PC-9 (cell line): ENCODE measurements at regions not wholly inside any gene's neighbourhood (a gene's known extent, or its start where the extent isn't known, plus 50 kb on each side); places are given as distances from the start of the nearest gene placed in this dataset.
"Not testable (repeated sequence)": the region's sequence is repeated elsewhere in the genome, so short reads cannot be mapped to it uniquely, and the experiment has no call there.

ENCODE experiments used
- BruUV-seq: library from RNA; stranded (reverse); fragments of 400-500 nt; replicated peaks from 2 replicates; lab custom pipeline; 2021; lab: Mats Ljungman, UMichigan
- CTCF ChIA-PET: fragments of 300-600 bp; sonication (Branson Sonifier 250); formaldehyde crosslinking; loops from one replicate; lab custom pipeline; 2022; ENCODE audit warnings: antibody characterized with exemption; lab: Charles Lee
- POLR2A ChIA-PET: fragments of 300-600 bp; sonication (Branson Sonifier 250); formaldehyde crosslinking; loops from one replicate; lab custom pipeline; 2022; ENCODE audit warnings: antibody characterized with exemption; ENCODE audit not compliant: unreplicated experiment; lab: Charles Lee
- DNase-seq, 2 experiments: peaks; one replicate each; pipeline versions ENCODE4 v3.0.0 to v3.0.0-alpha.2; 2015 to 2022; ENCODE audit warnings: mixed read lengths in 1 of 2
- H2AFZ ChIP-seq: fragments of 200-600 bp; sonication (generic); 2 replicates; pipeline ENCODE4 v1.8.1; 2017; ENCODE audit warnings: antibody characterized with exemption
- H3F3A ChIP-seq: fragments of 200-600 bp; sonication (generic); 2 replicates; pipeline ENCODE4 v1.8.1; 2017; ENCODE audit warnings: antibody characterized with exemption, mild to moderate bottlenecking, low read depth; ENCODE audit not compliant: insufficient read depth
- H3K27ac ChIP-seq: fragments of 200-600 bp; sonication (generic); 2 replicates; pipeline ENCODE4 v1.6.1; 2016; ENCODE audit warnings: mixed run types
- H3K27me3 ChIP-seq: fragments of 200-600 bp; sonication (generic); 2 replicates; pipeline ENCODE4 v1.6.1; 2016; ENCODE audit warnings: low read depth, mixed run types; ENCODE audit not compliant: insufficient read depth
- H3K36me3 ChIP-seq: fragments of 200-600 bp; sonication (generic); 2 replicates; pipeline ENCODE4 v1.6.1; 2016; ENCODE audit warnings: low read depth, mixed run types
- H3K4me1 ChIP-seq: fragments of 200-600 bp; sonication (generic); replicated peaks from 2 replicates; pipeline ENCODE4 v1.6.1; 2016; ENCODE audit warnings: mixed run types; ENCODE audit not compliant: insufficient read depth
- H3K4me2 ChIP-seq: fragments of 200-600 bp; sonication (generic); 2 replicates; pipeline ENCODE4 v1.6.1; 2017; ENCODE audit warnings: mixed run types
- H3K4me3 ChIP-seq: fragments of 200-600 bp; sonication (generic); 2 replicates; pipeline ENCODE4 v1.6.1; 2016; ENCODE audit warnings: mixed run types
- H3K79me2 ChIP-seq: fragments of 200-600 bp; sonication (generic); 2 replicates; pipeline ENCODE4 v1.6.1; 2017; ENCODE audit warnings: low read depth, mixed run types
- H3K9me2 ChIP-seq: fragments of 200-600 bp; sonication (generic); 2 replicates; pipeline ENCODE4 v1.8.1; 2017; ENCODE audit warnings: mild to moderate bottlenecking; ENCODE audit not compliant: insufficient read depth
- H3K9me3 ChIP-seq: fragments of 200-600 bp; sonication (generic); 2 replicates; pipeline ENCODE4 v1.8.1; 2016; ENCODE audit warnings: low read depth; ENCODE audit not compliant: insufficient read depth
- H4K20me1 ChIP-seq: fragments of 200-600 bp; sonication (generic); 2 replicates; pipeline ENCODE4 v1.8.1; 2017; ENCODE audit not compliant: insufficient read depth
- EZH2 ChIP-seq: fragments of 200-600 bp; sonication (generic); IDR thresholded peaks from 2 replicates; pipeline ENCODE4 v1.8.0; 2017; ENCODE audit warnings: antibody characterized with exemption, low read depth
- intact Hi-C: fragments of 100-400 bp; cut with micrococcal nuclease; formaldehyde crosslinking; loops from one replicate; pipeline ENCODE4 v1.10.0; 2022; ENCODE audit not compliant: unreplicated experiment
- TF ChIP-seq, protein P1 (sequence below): fragments of 200-600 bp; sonication (generic); conservative IDR thresholded peaks from 2 replicates; pipeline ENCODE4 v1.6.1; 2017; ENCODE audit warnings: mixed run types, antibody characterized with exemption, mild to moderate bottlenecking, moderate library complexity

GRCh38 chr5:21398511-21398910, 1410.5 kb upstream of the CDH18 start:
- Histone ChIP-seq H3F3A (no peaks in the 10 kb centered on the region), H3K27ac (no peak overlapping the region), H4K20me1 (no peaks in the 10 kb centered on the region), H3K4me3 (no peak overlapping the region), H3K27me3 (no peaks in the 10 kb centered on the region), H3K4me2 (no peak overlapping the region), H3K4me1 (no peaks in the 10 kb centered on the region), H3K79me2 (no peaks in the 10 kb centered on the region), H2AFZ (no peak overlapping the region), H3K9me3 (no peaks in the 10 kb centered on the region), H3K36me3 (no peaks in the 10 kb centered on the region), H3K9me2 (no peaks in the 10 kb centered on the region)
- ChIA-PET CTCF (no interaction called here), POLR2A (no interaction called here)
- intact Hi-C loops = no loop called here
- DNase-seq = no peak
- no TSS peak for BruUV-seq
- TF ChIP-seq, protein P1, sequence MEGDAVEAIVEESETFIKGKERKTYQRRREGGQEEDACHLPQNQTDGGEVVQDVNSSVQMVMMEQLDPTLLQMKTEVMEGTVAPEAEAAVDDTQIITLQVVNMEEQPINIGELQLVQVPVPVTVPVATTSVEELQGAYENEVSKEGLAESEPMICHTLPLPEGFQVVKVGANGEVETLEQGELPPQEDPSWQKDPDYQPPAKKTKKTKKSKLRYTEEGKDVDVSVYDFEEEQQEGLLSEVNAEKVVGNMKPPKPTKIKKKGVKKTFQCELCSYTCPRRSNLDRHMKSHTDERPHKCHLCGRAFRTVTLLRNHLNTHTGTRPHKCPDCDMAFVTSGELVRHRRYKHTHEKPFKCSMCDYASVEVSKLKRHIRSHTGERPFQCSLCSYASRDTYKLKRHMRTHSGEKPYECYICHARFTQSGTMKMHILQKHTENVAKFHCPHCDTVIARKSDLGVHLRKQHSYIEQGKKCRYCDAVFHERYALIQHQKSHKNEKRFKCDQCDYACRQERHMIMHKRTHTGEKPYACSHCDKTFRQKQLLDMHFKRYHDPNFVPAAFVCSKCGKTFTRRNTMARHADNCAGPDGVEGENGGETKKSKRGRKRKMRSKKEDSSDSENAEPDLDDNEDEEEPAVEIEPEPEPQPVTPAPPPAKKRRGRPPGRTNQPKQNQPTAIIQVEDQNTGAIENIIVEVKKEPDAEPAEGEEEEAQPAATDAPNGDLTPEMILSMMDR = no peak
- TF ChIP-seq EZH2 = no peak

- no peaks in the 10 kb centered on the region for H3K36me3 ChIP-seq
- no peak overlapping the region for H3K4me3 ChIP-seq
- H2AFZ ChIP-seq = no peak overlapping the region
- ChIA-PET CTCF (no interaction called here), POLR2A (no interaction called here)
- intact Hi-C loops = no loop called here
- no peak overlapping the region for H3K27ac ChIP-seq
- no peaks in the 10 kb centered on the region for H3K9me3 ChIP-seq
- no peaks in the 10 kb centered on the region for H3K4me1 ChIP-seq
- no peaks in the 10 kb centered on the region for H3K27me3 ChIP-seq
- H3K4me2 ChIP-seq = no peak overlapping the region
- BruUV-seq = no TSS peak
- no peaks in the 10 kb centered on the region for H3K9me2 ChIP-seq
- no peaks in the 10 kb centered on the region for H4K20me1 ChIP-seq
- H3F3A ChIP-seq = no peaks in the 10 kb centered on the region
- no peak for TF ChIP-seq EZH2
- TF ChIP-seq, protein P1 = no peak
- H3K79me2 ChIP-seq = no peaks in the 10 kb centered on the region
- DNase-seq = no peak
Observed at GRCh38 chr5:21397693-21398092, 1409.7 kb upstream of the CDH18 start.

GRCh38 chr5:21391506-21391905, 1403.5 kb upstream of the CDH18 start:
- Histone ChIP-seq H3K36me3 (no peaks in the 10 kb centered on the region), H3K9me3 (no peaks in the 10 kb centered on the region), H3F3A (no peaks in the 10 kb centered on the region), H2AFZ (no peak overlapping the region), H3K4me1 (no peaks in the 10 kb centered on the region), H3K4me3 (no peak overlapping the region), H3K27ac (no peak overlapping the region), H3K9me2 (no peaks in the 10 kb centered on the region), H4K20me1 (no peaks in the 10 kb centered on the region), H3K4me2 (no peak overlapping the region), H3K27me3 (no peaks in the 10 kb centered on the region), H3K79me2 (no peaks in the 10 kb centered on the region)
- no peak for TF ChIP-seq EZH2
- TF ChIP-seq, protein P1 = peak; percentile 59
- POLR2A ChIA-PET = interaction anchor here (0.6 kb wide), 1 partner anchor 819 kb away, joined by 6 read pairs; no protein-coding TSS in a partner anchor
- CTCF ChIA-PET = interaction anchor here (1.0 to 1.4 kb wide), 2 partner anchors 411 to 419 kb away, joined by 3 to 13 read pairs; no protein-coding TSS in a partner anchor
- intact Hi-C loops = loop anchor here (1.0 kb wide), 1 partner anchor 419 kb away; no protein-coding TSS in a partner anchor
- no peak for DNase-seq
- no TSS peak for BruUV-seq

DNA sequence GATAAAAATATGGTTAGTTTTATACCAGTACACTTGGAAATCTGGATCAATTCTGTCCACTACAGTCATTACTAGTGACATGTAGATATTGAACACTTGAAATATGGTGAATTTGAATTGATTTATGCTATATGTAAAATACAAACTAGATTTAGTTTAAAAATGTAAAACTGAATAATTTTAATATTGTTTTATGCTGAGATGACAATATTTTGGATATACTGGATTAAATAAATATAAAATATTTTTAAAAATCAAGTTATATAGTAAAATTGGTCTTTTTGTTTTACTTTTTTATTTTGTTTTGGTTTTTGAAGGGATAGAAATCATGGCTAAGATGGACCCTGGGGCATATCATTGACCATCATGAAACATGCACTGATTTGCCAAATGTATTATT, 1372.8 kb upstream of the CDH18 start:
- H3K4me1 ChIP-seq, BruUV-seq, H3K4me3 ChIP-seq, DNase-seq, H3K4me2 ChIP-seq, CTCF ChIA-PET, H3K27ac ChIP-seq, H3K27me3 ChIP-seq, intact Hi-C loops, H3K9me3 ChIP-seq, H2AFZ ChIP-seq, POLR2A ChIA-PET, H3K36me3 ChIP-seq, H4K20me1 ChIP-seq, H3K79me2 ChIP-seq, H3K9me2 ChIP-seq, H3F3A ChIP-seq: not testable (repeated sequence)

- H3K9me2 ChIP-seq, intact Hi-C loops, H3F3A ChIP-seq, DNase-seq, H3K27me3 ChIP-seq, H2AFZ ChIP-seq, H3K4me3 ChIP-seq, H3K79me2 ChIP-seq, H3K4me1 ChIP-seq, H3K27ac ChIP-seq, H4K20me1 ChIP-seq, H3K9me3 ChIP-seq, BruUV-seq, H3K4me2 ChIP-seq, H3K36me3 ChIP-seq: not testable (repeated sequence)
- ChIA-PET POLR2A (interaction anchor here (0.7 kb wide), 1 partner anchor 338 kb away, joined by 5 read pairs; no protein-coding TSS in a partner anchor), CTCF (interaction anchor here (0.5 to 0.6 kb wide), 2 partner anchors 225 to 769 kb away, joined by 3 to 5 read pairs; no protein-coding TSS in a partner anchor)
Observed at GRCh38 chr5:21341948-21342261, 1353.9 kb upstream of the CDH18 start.
